ENCODE measurements at regions not wholly inside any gene's neighbourhood (a gene's known extent, or its start where the extent isn't known, plus 50 kb on each side); places are given as distances from the start of the nearest gene placed in this dataset.

DNA sequence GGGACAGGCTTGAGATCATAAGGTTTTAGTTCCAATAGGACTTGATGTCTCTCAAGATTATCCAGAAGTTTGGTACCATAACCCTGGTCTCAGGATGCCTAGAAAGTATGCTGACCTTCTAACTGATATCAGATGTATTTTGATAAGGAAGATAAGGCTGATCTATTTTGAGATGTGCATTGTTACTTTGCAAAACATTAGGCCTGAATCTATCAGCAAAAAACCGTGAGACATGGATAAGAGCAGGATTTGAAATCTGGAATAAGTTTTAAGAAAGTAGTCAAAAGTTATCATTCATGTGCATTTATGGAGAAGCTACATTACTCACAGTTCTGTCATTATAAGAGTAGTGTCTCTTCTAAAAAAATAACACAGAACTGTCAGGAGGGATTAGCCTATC, 467.1 kb upstream of the HS3ST1 start:
- intact Hi-C loops (cut with DNase I; ENCODE audit: low total_unique reads) = no loop called here
- H3K36me3 ChIP-seq = no peaks in the 10 kb centered on the region

DNA sequence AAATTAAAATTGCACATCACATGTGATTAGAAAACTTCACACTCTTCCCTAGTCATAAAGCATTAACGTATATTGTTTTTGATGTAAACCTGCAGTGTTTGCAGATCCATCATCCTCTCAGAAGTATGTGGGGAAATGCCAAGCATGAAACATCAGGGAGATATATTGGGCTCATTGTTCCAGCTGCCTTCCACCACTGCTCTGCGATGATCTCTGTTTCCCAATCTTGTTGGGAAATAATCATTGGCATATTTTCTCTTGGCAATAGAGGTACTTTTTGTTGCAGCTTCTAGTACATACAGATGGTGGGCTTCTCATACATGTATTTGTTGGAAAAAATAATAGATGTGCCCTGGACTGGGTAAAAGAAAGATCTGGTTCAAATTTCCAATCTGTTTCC, 466.3 kb upstream of the HS3ST1 start:
- no peak for DNase-seq
- Histone ChIP-seq H3K4me3 (no peak overlapping the region), H3K36me3 (no peaks in the 10 kb centered on the region), H3K4me1 (no peaks in the 10 kb centered on the region), H3K27me3 (no peaks in the 10 kb centered on the region), H3K9me3 (no peaks in the 10 kb centered on the region), H3K27ac (no peak overlapping the region)
- intact Hi-C loops (cut with DNase I; ENCODE audit: low total_unique reads) = no loop called here
- no peak for TF ChIP-seq POLR2A (IDR thresholded peaks at IDR 0.05)
- TF ChIP-seq, protein P1, sequence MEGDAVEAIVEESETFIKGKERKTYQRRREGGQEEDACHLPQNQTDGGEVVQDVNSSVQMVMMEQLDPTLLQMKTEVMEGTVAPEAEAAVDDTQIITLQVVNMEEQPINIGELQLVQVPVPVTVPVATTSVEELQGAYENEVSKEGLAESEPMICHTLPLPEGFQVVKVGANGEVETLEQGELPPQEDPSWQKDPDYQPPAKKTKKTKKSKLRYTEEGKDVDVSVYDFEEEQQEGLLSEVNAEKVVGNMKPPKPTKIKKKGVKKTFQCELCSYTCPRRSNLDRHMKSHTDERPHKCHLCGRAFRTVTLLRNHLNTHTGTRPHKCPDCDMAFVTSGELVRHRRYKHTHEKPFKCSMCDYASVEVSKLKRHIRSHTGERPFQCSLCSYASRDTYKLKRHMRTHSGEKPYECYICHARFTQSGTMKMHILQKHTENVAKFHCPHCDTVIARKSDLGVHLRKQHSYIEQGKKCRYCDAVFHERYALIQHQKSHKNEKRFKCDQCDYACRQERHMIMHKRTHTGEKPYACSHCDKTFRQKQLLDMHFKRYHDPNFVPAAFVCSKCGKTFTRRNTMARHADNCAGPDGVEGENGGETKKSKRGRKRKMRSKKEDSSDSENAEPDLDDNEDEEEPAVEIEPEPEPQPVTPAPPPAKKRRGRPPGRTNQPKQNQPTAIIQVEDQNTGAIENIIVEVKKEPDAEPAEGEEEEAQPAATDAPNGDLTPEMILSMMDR (IDR thresholded peaks at IDR 0.05) = no peak

More for the DNA sequence above, 467.1 kb upstream of the HS3ST1 start:
- no peak overlapping the region for H3K27ac ChIP-seq
- H3K4me3 ChIP-seq = no peak overlapping the region
- no peaks in the 10 kb centered on the region for H3K4me1 ChIP-seq
- no peak for TF ChIP-seq POLR2A (IDR thresholded peaks at IDR 0.05)
- TF ChIP-seq, protein P1 (IDR thresholded peaks at IDR 0.05) = no peak
- no peak for DNase-seq
- H3K9me3 ChIP-seq = no peaks in the 10 kb centered on the region
- H3K27me3 ChIP-seq = no peaks in the 10 kb centered on the region

DNA sequence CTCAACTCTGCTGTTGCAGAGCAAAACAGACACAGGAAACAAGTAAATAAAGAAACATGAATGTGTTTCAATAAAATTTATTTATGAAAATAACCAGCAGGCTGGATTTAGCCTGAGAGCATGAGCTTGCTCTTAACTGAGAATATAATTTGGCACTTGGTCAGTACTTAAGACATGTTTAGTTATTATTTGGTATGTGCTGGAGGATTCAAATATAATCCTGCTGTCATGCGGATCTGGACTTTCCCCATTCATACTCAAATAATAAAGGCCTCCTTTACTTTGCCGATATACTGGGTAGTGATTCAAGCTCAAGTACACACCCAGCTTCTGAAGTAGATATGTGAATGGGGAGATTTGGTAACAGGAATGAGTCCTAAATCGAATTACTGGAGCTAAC, 465.5 kb upstream of the HS3ST1 start:
- Histone ChIP-seq H3K36me3 (no peaks in the 10 kb centered on the region), H3K27me3 (no peaks in the 10 kb centered on the region), H3K4me3 (no peak overlapping the region), H3K4me1 (no peaks in the 10 kb centered on the region), H3K9me3 (no peaks in the 10 kb centered on the region), H3K27ac (no peak overlapping the region)
- intact Hi-C loops (cut with DNase I; ENCODE audit: low total_unique reads) = no loop called here
- no peak for DNase-seq
- TF ChIP-seq, protein P1 (IDR thresholded peaks at IDR 0.05) = no peak
- no peak for TF ChIP-seq POLR2A (IDR thresholded peaks at IDR 0.05)

DNA sequence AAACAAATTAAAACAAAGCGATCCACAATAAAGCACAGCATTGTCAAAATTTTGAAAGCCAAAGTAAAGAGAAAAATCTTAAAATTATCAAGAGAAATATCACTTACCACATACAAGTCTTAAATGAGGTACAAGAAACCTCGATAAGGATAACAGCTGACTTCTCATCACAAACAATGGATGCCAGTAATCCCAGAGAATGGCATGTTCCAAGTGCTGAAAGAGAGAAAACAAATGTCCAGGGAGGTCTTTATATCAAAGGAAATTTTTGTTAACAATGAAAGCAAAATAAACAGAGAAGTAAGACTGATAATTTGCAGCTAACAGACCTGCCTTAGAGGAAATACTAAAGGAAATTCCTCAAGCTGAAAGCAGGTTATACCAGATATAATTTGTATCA, 460.4 kb upstream of the HS3ST1 start:
- no peaks in the 10 kb centered on the region for H3K4me1 ChIP-seq
- no peaks in the 10 kb centered on the region for H3K36me3 ChIP-seq
- TF ChIP-seq POLR2A (IDR thresholded peaks at IDR 0.05) = no peak
- TF ChIP-seq, protein P1 (IDR thresholded peaks at IDR 0.05) = no peak
- H3K27ac ChIP-seq = no peak overlapping the region
- H3K4me3 ChIP-seq = no peak overlapping the region
- DNase-seq = no peak
- H3K27me3 ChIP-seq = no peaks in the 10 kb centered on the region
- no peaks in the 10 kb centered on the region for H3K9me3 ChIP-seq
- intact Hi-C loops (cut with DNase I; ENCODE audit: low total_unique reads) = no loop called here

DNA sequence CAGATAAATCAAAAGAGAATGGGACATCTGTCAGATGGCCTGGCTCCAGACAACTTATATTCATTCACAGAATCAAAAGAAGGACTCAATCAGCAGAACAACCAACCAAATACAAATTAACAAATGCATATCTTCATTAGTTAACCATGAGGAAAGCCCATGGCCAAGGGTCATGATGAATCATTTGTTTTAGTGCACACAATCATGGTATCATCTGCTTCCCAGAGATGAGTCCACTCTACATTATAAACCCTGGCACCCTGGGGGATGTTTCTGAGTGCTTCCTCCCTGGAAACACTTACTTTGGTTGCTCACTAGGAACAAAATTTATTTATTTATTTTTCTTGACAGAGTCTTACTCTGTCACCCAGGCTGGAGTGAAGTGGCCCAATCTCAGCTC, 453.3 kb upstream of the HS3ST1 start:
- no peaks in the 10 kb centered on the region for H3K9me3 ChIP-seq
- no peak for DNase-seq
- no peaks in the 10 kb centered on the region for H3K4me1 ChIP-seq
- no peak overlapping the region for H3K4me3 ChIP-seq
- H3K36me3 ChIP-seq = no peaks in the 10 kb centered on the region
- no peaks in the 10 kb centered on the region for H3K27me3 ChIP-seq
- intact Hi-C loops (cut with DNase I; ENCODE audit: low total_unique reads) = no loop called here
- H3K27ac ChIP-seq = no peak overlapping the region
- TF ChIP-seq POLR2A (IDR thresholded peaks at IDR 0.05) = no peak
- TF ChIP-seq, protein P1 (IDR thresholded peaks at IDR 0.05) = no peak
